HepG2 (cell line): ENCODE measurements at regions not wholly inside any gene's neighbourhood (a gene's known extent, or its start where the extent isn't known, plus 50 kb on each side); places are given as distances from the start of the nearest gene placed in this dataset.

Source experiments
- ATAC-seq: fragments of 200-7000 bp; cut with Tn5 transposase; 3 replicates; pipeline ENCODE4 v1.9.1; 2020; ENCODE audit warnings: mild to moderate bottlenecking, moderate library complexity
- BruUV-seq: library from RNA; stranded (reverse); fragments of 400-500 nt; replicated peaks from 2 replicates; lab custom pipeline; 2021; lab: Mats Ljungman, UMichigan
- CTCF ChIA-PET: fragments of 300-600 bp; formaldehyde crosslinking; extraction: SDS; loops from one replicate; lab custom pipeline; 2021; ENCODE audit warnings: low total read pairs, inconsistent platforms, low intra/inter-chr PET ratio; lab: Yijun Ruan, JAX
- POLR2A ChIA-PET: fragments of 350-600 bp; sonication (Branson Sonifier 250); formaldehyde crosslinking; loops from one replicate; lab custom pipeline; 2020; ENCODE audit warnings: antibody characterized with exemption, inconsistent platforms; lab: Yijun Ruan, JAX
- DNase-seq: peaks from one replicate; pipeline ENCODE4 v3.0.0-alpha.2; 2015; ENCODE audit warnings: low spot score
- FAIRE-seq: peaks from 3 replicates; lab custom pipeline; 2011; peaks lifted over from hg19 to GRCh38; lab: Jason Lieb, UNC
- H2AFZ ChIP-seq: one replicate; pipeline ENCODE4 v1.6.1; 2011; ENCODE audit warnings: low read length, inconsistent platforms
- H3K27ac ChIP-seq: fragments of 300-600 bp; 3 replicates; pipeline ENCODE4 v1.8.0; 2011; ENCODE audit warnings: mixed run types, mild to moderate bottlenecking, mixed read lengths, low read length, inconsistent platforms; ENCODE audit not compliant: insufficient read depth; ENCODE audit errors: extremely low read length
- H3K27me3 ChIP-seq, 2 experiments: fragments of 200-600 bp in 1 of 2; 2 replicates in 1 of 2; 3 replicates in 1 of 2; pipeline versions ENCODE4 v1.6.0 to v1.8.0; 2011; ENCODE audit warnings: low read length in 2 of 2, mild to moderate bottlenecking in 2 of 2, moderate library complexity in 2 of 2, inconsistent platforms in 1 of 2; ENCODE audit not compliant: insufficient read depth in 2 of 2, control insufficient read depth in 1 of 2
- H3K36me3 ChIP-seq, 2 experiments: fragments of 200-600 bp in 1 of 2; replicated peaks in 1 of 2; 2 replicates in 1 of 2; 3 replicates in 1 of 2; pipeline versions ENCODE4 v1.5.1 to v1.8.0; 2011; ENCODE audit warnings: low read length in 2 of 2, inconsistent platforms in 1 of 2; ENCODE audit not compliant: insufficient read depth in 2 of 2, control insufficient read depth in 1 of 2
- H3K4me1 ChIP-seq: 2 replicates; pipeline ENCODE4 v1.5.1; 2012; ENCODE audit warnings: low read length, inconsistent platforms; ENCODE audit not compliant: insufficient read depth
- H3K4me2 ChIP-seq: 2 replicates; pipeline ENCODE4 v1.6.0; 2011; ENCODE audit warnings: low read depth, low read length, inconsistent platforms
- H3K4me3 ChIP-seq, 3 experiments: fragments of 200-600 bp in 1 of 3; sonication (generic), shearing (Covaris generic) in 1 of 3; replicated peaks in 1 of 3; 2 replicates each; pipeline ENCODE4 v1.5.1; 2011 to 2016; ENCODE audit warnings: low read length in 3 of 3, inconsistent platforms in 2 of 3, low read depth in 2 of 3, mild to moderate bottlenecking in 2 of 3, control low read depth in 1 of 3, mixed read lengths in 1 of 3; ENCODE audit not compliant: insufficient read depth in 1 of 3
- H3K79me2 ChIP-seq: one replicate; pipeline ENCODE4 v1.6.1; 2011; ENCODE audit warnings: low read length, inconsistent platforms; ENCODE audit not compliant: insufficient read depth
- H3K9ac ChIP-seq: 2 replicates; pipeline ENCODE4 v1.6.0; 2011; ENCODE audit warnings: mild to moderate bottlenecking, low read depth, low read length, inconsistent platforms; ENCODE audit not compliant: insufficient read depth
- H3K9me3 ChIP-seq: 2 replicates; pipeline ENCODE4 v1.5.1; 2012; ENCODE audit warnings: mild to moderate bottlenecking, low read length
- H4K20me1 ChIP-seq: 2 replicates; pipeline ENCODE4 v1.6.0; 2011; ENCODE audit warnings: inconsistent platforms, mild to moderate bottlenecking, low read length, moderate library complexity; ENCODE audit not compliant: insufficient read depth
- ARNT2 ChIP-seq: sonication (generic); formaldehyde crosslinking; IDR thresholded peaks from 2 replicates; pipeline ENCODE4 v1.8.0; 2022; ENCODE audit warnings: mild to moderate bottlenecking, low read depth, missing genetic modification reagents, moderate library complexity
- CEBPB ChIP-seq: IDR thresholded peaks from 2 replicates; pipeline ENCODE4 v1.6.1; 2011; ENCODE audit warnings: low read depth, low read length, improper control_type of control experiment, borderline replicate concordance
- KLF15 ChIP-seq: sonication (generic); formaldehyde crosslinking; IDR thresholded peaks from 2 replicates; pipeline ENCODE4 v1.8.1; 2023; ENCODE audit warnings: borderline replicate concordance, mild to moderate bottlenecking, inconsistent platforms, missing genetic modification reagents, mixed read lengths
- RBAK ChIP-seq: sonication (generic); formaldehyde crosslinking; IDR thresholded peaks from 2 replicates; pipeline ENCODE4 v1.5.1; 2020; ENCODE audit warnings: mild to moderate bottlenecking, missing genetic modification reagents
- SMARCC2 ChIP-seq: fragments of 450-650 bp; IDR thresholded peaks from 2 replicates; pipeline ENCODE4 v1.6.1; 2017; ENCODE audit warnings: antibody characterized with exemption, mild to moderate bottlenecking
- TAF15 ChIP-seq: fragments of 200-400 bp; formaldehyde crosslinking; IDR thresholded peaks from one replicate; pipeline ENCODE4 v1.6.1; 2018; ENCODE audit warnings: mild to moderate bottlenecking, low read depth, low read length; ENCODE audit not compliant: poor library complexity, severe bottlenecking
- ZBTB21 ChIP-seq: sonication (generic); formaldehyde crosslinking; IDR thresholded peaks from 2 replicates; pipeline ENCODE4 v1.4.0; 2020; ENCODE audit warnings: missing genetic modification reagents
- ZNF670 ChIP-seq: sonication (generic); formaldehyde crosslinking; IDR thresholded peaks from 2 replicates; pipeline ENCODE4 v1.8.0; 2022; ENCODE audit warnings: mild to moderate bottlenecking, missing genetic modification reagents, borderline replicate concordance
- ZNF878 ChIP-seq: sonication (generic); formaldehyde crosslinking; IDR thresholded peaks from 2 replicates; pipeline ENCODE4 v1.8.1; 2023; ENCODE audit warnings: mild to moderate bottlenecking, missing genetic modification reagents, moderate library complexity
- WGBS: methylation state at CpG from one replicate; pipeline ENCODE4 v1.1.6; 2017; ENCODE audit warnings: low lambda C conversion rate; 5-methylcytosine and 5-hydroxymethylcytosine counted together
- in situ Hi-C: cut with HindIII; loops from 2 replicates; pipeline ENCODE4 v1.10.0; 2017; ENCODE audit warnings: low pct_unique_long_range_greater_than_20kb; ENCODE audit not compliant: extremely low pct_ligation_motif_present
- intact Hi-C: fragments of 100-400 bp; cut with micrococcal nuclease; formaldehyde crosslinking; loops from one replicate; pipeline ENCODE4 v1.10.0; 2022; ENCODE audit not compliant: unreplicated experiment
- TF ChIP-seq, protein P1 (sequence below): sonication (generic); formaldehyde crosslinking; IDR thresholded peaks from 2 replicates; pipeline ENCODE4 v1.8.0; 2022; ENCODE audit warnings: mild to moderate bottlenecking, missing genetic modification reagents, moderate library complexity
- TF ChIP-seq, protein P2 (sequence below): sonication (generic); formaldehyde crosslinking; IDR thresholded peaks from 2 replicates; pipeline ENCODE4 v1.8.1; 2022; ENCODE audit warnings: mild to moderate bottlenecking, missing genetic modification reagents
- TF ChIP-seq, protein P3 (sequence below): sonication (generic); formaldehyde crosslinking; IDR thresholded peaks from 2 replicates; pipeline ENCODE4 v1.5.1; 2020; ENCODE audit warnings: missing genetic modification reagents, mild to moderate bottlenecking, borderline replicate concordance
- TF ChIP-seq, protein P4 (sequence below): fragments of 450-650 bp; IDR thresholded peaks from 2 replicates; pipeline ENCODE4 v1.6.1; 2016

DNA sequence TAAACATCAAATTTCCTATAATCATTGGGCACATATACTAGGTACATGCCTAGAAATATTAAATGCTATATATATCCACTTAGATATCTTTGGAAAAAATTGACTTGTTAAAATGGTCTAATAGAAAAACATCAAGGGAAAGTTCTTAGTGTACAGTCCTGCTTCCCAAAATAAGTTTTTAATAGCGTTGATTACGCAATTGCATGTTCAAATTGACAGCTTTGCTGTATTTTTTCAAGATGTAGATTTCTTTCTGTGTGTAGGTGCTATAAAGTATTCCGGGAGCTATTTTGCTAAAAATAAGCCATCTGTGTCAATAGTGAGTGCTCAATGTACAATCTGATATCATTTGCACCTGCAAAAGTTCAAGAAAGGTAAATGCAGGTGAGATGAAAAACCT, 463.9 kb upstream of the ATP2B1 start:
- TF ChIP-seq, protein P1, sequence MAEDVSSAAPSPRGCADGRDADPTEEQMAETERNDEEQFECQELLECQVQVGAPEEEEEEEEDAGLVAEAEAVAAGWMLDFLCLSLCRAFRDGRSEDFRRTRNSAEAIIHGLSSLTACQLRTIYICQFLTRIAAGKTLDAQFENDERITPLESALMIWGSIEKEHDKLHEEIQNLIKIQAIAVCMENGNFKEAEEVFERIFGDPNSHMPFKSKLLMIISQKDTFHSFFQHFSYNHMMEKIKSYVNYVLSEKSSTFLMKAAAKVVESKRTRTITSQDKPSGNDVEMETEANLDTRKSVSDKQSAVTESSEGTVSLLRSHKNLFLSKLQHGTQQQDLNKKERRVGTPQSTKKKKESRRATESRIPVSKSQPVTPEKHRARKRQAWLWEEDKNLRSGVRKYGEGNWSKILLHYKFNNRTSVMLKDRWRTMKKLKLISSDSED (CRISPR knock-in tag): no peak
- TF ChIP-seq CEBPB: peak; percentile 38; the same call in 1 of the 2 replicates
- no peak for TF ChIP-seq TAF15
- ATAC-seq (no peak), DNase-seq (no peak), FAIRE-seq (no peak)
- H3K27me3 ChIP-seq: no peaks in the 10 kb centered on the region
- ChIA-PET POLR2A (no interaction called here), CTCF (no interaction called here)
- in situ Hi-C loops: no loop called here
- no peak overlapping the region for H2AFZ ChIP-seq
- H3K27ac ChIP-seq: no peak overlapping the region
- no peaks in the 10 kb centered on the region for H3K36me3 ChIP-seq
- intact Hi-C loops: no loop called here
- 1% methylated on average over 3 of the region's 3 CpGs for WGBS
- H3K4me3 ChIP-seq: no peak overlapping the region
- H3K9ac ChIP-seq: no peak overlapping the region
- H3K9me3 ChIP-seq: peaks cover 45% of the 10 kb centered on the region
- no peaks in the 10 kb centered on the region for H3K79me2 ChIP-seq
- no peak overlapping the region for H3K4me2 ChIP-seq
- no TSS peak for BruUV-seq
- H3K4me1 ChIP-seq: no peaks in the 10 kb centered on the region
- H4K20me1 ChIP-seq: no peaks in the 10 kb centered on the region

DNA sequence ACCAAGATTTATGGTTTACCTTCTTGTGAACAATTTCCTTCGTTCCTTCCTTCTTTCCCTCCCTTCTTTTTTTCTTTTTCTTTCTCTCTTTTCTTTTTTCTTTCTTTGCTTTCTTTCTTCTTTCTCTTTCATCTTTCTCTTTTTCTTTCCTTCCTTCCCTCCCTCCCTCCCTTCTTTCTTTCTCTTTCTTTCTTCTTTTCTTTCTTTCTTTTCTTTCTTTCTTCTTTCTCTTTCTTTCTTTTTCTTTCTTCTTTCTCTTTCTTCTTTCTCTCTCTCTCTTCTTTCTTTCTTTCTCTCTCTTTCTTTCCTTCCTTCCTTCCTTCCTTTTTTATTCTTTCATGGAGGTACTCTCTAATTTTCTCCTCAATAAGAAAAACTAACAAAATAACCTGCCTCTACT, 462.1 kb upstream of the ATP2B1 start:
- Histone ChIP-seq H4K20me1 (no peaks in the 10 kb centered on the region), H3K79me2 (no peaks in the 10 kb centered on the region), H2AFZ (no peak overlapping the region), H3K4me2 (no peak overlapping the region), H3K9ac (no peak overlapping the region), H3K36me3 (no peaks in the 10 kb centered on the region), H3K4me3 (no peak overlapping the region), H3K4me1 (no peaks in the 10 kb centered on the region), H3K27ac (no peak overlapping the region), H3K9me3 (peaks cover 35% of the 10 kb centered on the region), H3K27me3 (no peaks in the 10 kb centered on the region)
- FAIRE-seq (no peak), DNase-seq (no peak), ATAC-seq (no peak)
- CTCF ChIA-PET: no interaction called here
- BruUV-seq: no TSS peak
- POLR2A ChIA-PET: no interaction called here
- in situ Hi-C loops: no loop called here
- intact Hi-C loops: no loop called here
- WGBS: 5% methylated on average over 1 of the region's 1 CpG
- TF ChIP-seq ZBTB21 (CRISPR knock-in tag) (no peak), SMARCC2 (no peak), RBAK (no peak), KLF15 (CRISPR knock-in tag) (no peak), ZNF878 (CRISPR knock-in tag) (no peak), ZNF670 (CRISPR knock-in tag) (no peak), ARNT2 (CRISPR knock-in tag) (no peak)
- TF ChIP-seq, protein P2, sequence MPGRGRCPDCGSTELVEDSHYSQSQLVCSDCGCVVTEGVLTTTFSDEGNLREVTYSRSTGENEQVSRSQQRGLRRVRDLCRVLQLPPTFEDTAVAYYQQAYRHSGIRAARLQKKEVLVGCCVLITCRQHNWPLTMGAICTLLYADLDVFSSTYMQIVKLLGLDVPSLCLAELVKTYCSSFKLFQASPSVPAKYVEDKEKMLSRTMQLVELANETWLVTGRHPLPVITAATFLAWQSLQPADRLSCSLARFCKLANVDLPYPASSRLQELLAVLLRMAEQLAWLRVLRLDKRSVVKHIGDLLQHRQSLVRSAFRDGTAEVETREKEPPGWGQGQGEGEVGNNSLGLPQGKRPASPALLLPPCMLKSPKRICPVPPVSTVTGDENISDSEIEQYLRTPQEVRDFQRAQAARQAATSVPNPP (CRISPR knock-in tag): no peak
- TF ChIP-seq, protein P3, sequence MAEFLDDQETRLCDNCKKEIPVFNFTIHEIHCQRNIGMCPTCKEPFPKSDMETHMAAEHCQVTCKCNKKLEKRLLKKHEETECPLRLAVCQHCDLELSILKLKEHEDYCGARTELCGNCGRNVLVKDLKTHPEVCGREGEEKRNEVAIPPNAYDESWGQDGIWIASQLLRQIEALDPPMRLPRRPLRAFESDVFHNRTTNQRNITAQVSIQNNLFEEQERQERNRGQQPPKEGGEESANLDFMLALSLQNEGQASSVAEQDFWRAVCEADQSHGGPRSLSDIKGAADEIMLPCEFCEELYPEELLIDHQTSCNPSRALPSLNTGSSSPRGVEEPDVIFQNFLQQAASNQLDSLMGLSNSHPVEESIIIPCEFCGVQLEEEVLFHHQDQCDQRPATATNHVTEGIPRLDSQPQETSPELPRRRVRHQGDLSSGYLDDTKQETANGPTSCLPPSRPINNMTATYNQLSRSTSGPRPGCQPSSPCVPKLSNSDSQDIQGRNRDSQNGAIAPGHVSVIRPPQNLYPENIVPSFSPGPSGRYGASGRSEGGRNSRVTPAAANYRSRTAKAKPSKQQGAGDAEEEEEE (CRISPR knock-in tag): no peak
- TF ChIP-seq, protein P4, sequence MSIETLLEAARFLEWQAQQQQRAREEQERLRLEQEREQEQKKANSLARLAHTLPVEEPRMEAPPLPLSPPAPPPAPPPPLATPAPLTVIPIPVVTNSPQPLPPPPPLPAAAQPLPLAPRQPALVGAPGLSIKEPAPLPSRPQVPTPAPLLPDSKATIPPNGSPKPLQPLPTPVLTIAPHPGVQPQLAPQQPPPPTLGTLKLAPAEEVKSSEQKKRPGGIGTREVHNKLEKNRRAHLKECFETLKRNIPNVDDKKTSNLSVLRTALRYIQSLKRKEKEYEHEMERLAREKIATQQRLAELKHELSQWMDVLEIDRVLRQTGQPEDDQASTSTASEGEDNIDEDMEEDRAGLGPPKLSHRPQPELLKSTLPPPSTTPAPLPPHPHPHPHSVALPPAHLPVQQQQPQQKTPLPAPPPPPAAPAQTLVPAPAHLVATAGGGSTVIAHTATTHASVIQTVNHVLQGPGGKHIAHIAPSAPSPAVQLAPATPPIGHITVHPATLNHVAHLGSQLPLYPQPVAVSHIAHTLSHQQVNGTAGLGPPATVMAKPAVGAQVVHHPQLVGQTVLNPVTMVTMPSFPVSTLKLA: no peak
